HL-60 (cell line): ENCODE measurements at regions not wholly inside any gene's neighbourhood (a gene's known extent, or its start where the extent isn't known, plus 50 kb on each side); places are given as distances from the start of the nearest gene placed in this dataset.

Experiments used
- CTCF ChIP-seq: IDR thresholded peaks from one replicate; pipeline ENCODE4 v1.5.1; 2011; ENCODE audit warnings: low read length, control low read depth, inconsistent platforms; ENCODE audit not compliant: insufficient read depth
- GABPA ChIP-seq: IDR thresholded peaks from 2 replicates; pipeline ENCODE4 v1.6.1; 2012; ENCODE audit warnings: low read depth

GRCh38 chr4:183798301-183799253, 106.5 kb upstream of the STOX2 start:
- no peak for TF ChIP-seq CTCF
- TF ChIP-seq GABPA = no peak
